ENCODE measurements at regions not wholly inside any gene's neighbourhood (a gene's known extent, or its start where the extent isn't known, plus 50 kb on each side); places are given as distances from the start of the nearest gene placed in this dataset.
A peak's percentile ranks its signal among the peaks of the same experiment; 100 is the strongest.

GRCh38 chr5:99878830-99879229 is 656.3 kb upstream of the FAM174A start:
- Histone ChIP-seq H3K4me3 (ENCODE audit: low read depth, low read length) (no peak overlapping the region), H3K27me3 (ENCODE audit: insufficient read depth, low read depth, severe bottlenecking) (no peaks in the 10 kb centered on the region), H3K27ac (peak overlapping the region; percentile 84; the same call in 1 of the 2 replicates), H3K9me3 (ENCODE audit: severe bottlenecking) (no peaks in the 10 kb centered on the region), H3K36me3 (no peaks in the 10 kb centered on the region)
- TF ChIP-seq CTCF (IDR thresholded peaks at IDR 0.05; ENCODE audit: low read depth, low read length) = no peak
- peak; percentile 5 for DNase-seq

- no peak overlapping the region for H3K27ac ChIP-seq
- H3K9me3 ChIP-seq (ENCODE audit: severe bottlenecking) = no peaks in the 10 kb centered on the region
- DNase-seq = no peak
- H3K4me3 ChIP-seq (ENCODE audit: low read depth, low read length) = no peak overlapping the region
- no peaks in the 10 kb centered on the region for H3K36me3 ChIP-seq
- H3K27me3 ChIP-seq (ENCODE audit: insufficient read depth, low read depth, severe bottlenecking) = no peaks in the 10 kb centered on the region
- no peak for TF ChIP-seq CTCF (IDR thresholded peaks at IDR 0.05; ENCODE audit: low read depth, low read length)
Measured at GRCh38 chr5:99866740-99867139, 668.4 kb upstream of the FAM174A start.

- no peak for TF ChIP-seq CTCF (IDR thresholded peaks at IDR 0.05; ENCODE audit: low read depth, low read length)
- no peaks in the 10 kb centered on the region for H3K9me3 ChIP-seq (ENCODE audit: severe bottlenecking)
Measured at GRCh38 chr5:99865159-99865558, 670.0 kb upstream of the FAM174A start.

GRCh38 chr5:99835791-99836190 is 699.4 kb upstream of the FAM174A start:
- TF ChIP-seq CTCF (IDR thresholded peaks at IDR 0.05; ENCODE audit: low read depth, low read length) = no peak
- no peaks in the 10 kb centered on the region for H3K9me3 ChIP-seq (ENCODE audit: severe bottlenecking)
- DNase-seq = no peak
- H3K27ac ChIP-seq = no peak overlapping the region
- H3K27me3 ChIP-seq (ENCODE audit: insufficient read depth, low read depth, severe bottlenecking) = no peaks in the 10 kb centered on the region
- no peak overlapping the region for H3K4me3 ChIP-seq (ENCODE audit: low read depth, low read length)
- no peaks in the 10 kb centered on the region for H3K36me3 ChIP-seq

More at GRCh38 chr5:99865159-99865558, 670.0 kb upstream of the FAM174A start:
- DNase-seq = no peak
- no peak overlapping the region for H3K4me3 ChIP-seq (ENCODE audit: low read depth, low read length)
- H3K36me3 ChIP-seq = no peaks in the 10 kb centered on the region
- no peaks in the 10 kb centered on the region for H3K27me3 ChIP-seq (ENCODE audit: insufficient read depth, low read depth, severe bottlenecking)
- no peak overlapping the region for H3K27ac ChIP-seq

GRCh38 chr5:99827136-99827535 is 708.0 kb upstream of the FAM174A start:
- DNase-seq = no peak

More at GRCh38 chr5:99827136-99827535, 708.0 kb upstream of the FAM174A start:
- Histone ChIP-seq H3K9me3 (ENCODE audit: severe bottlenecking) (no peaks in the 10 kb centered on the region), H3K36me3 (no peaks in the 10 kb centered on the region), H3K27ac (no peak overlapping the region), H3K4me3 (ENCODE audit: low read depth, low read length) (no peak overlapping the region), H3K27me3 (ENCODE audit: insufficient read depth, low read depth, severe bottlenecking) (no peaks in the 10 kb centered on the region)
- no peak for TF ChIP-seq CTCF (IDR thresholded peaks at IDR 0.05; ENCODE audit: low read depth, low read length)

Data from WERI-Rb-1 (cell line).